K562 (cell line): ENCODE measurements at regions not wholly inside any gene's neighbourhood (a gene's known extent, or its start where the extent isn't known, plus 50 kb on each side); places are given as distances from the start of the nearest gene placed in this dataset.

Experiments
- ATAC-seq: fragments of 200-7000 bp; cut with Tn5 transposase; 3 replicates; pipeline ENCODE4 v1.9.1; 2020; ENCODE audit warnings: moderate library complexity
- BruUV-seq: library from RNA; stranded (reverse); fragments of 400-500 nt; replicated peaks from 2 replicates; lab custom pipeline; 2021; lab: Mats Ljungman, UMichigan
- CTCF ChIA-PET: fragments of 300-600 bp; formaldehyde crosslinking; extraction: SDS; loops from one replicate; lab custom pipeline; 2021; ENCODE audit warnings: low intra/inter-chr PET ratio; lab: Yijun Ruan, JAX
- POLR2A ChIA-PET: fragments of 300-600, 350-650 bp; sonication (Branson Sonifier 250); formaldehyde crosslinking; extraction: SDS; loops from one replicate; lab custom pipeline; 2021; ENCODE audit warnings: antibody characterized with exemption, inconsistent platforms; lab: Yijun Ruan, JAX
- DNase-seq, 4 experiments: peaks; one replicate each; pipeline versions ENCODE4 v3.0.0 to v3.0.0-alpha.2; 2011 to 2018; ENCODE audit warnings: low spot score in 3 of 4, mixed read lengths in 3 of 4; ENCODE audit errors: extremely low read depth in 1 of 4
- FAIRE-seq: peaks from 2 replicates; lab custom pipeline; 2011; peaks lifted over from hg19 to GRCh38; lab: Jason Lieb, UNC
- H2AFZ ChIP-seq: 2 replicates; pipeline ENCODE4 v1.6.0; 2011; ENCODE audit warnings: low read depth, low read length, control low read depth, inconsistent platforms
- H3K27ac ChIP-seq: fragments of 200-600 bp; 3 replicates; pipeline ENCODE4 v1.8.0; 2011; ENCODE audit warnings: low read depth, mild to moderate bottlenecking, control low read depth, inconsistent platforms, low read length, moderate library complexity, mixed read lengths; ENCODE audit errors: extremely low read depth
- H3K27me3 ChIP-seq, 2 experiments: fragments of 300-600 bp in 1 of 2; 2 replicates in 1 of 2; 3 replicates in 1 of 2; pipeline versions ENCODE4 v1.6.0 to v1.8.0; 2011; ENCODE audit warnings: inconsistent platforms in 2 of 2, low read length in 2 of 2, mild to moderate bottlenecking in 1 of 2, mixed read lengths in 1 of 2, moderate library complexity in 1 of 2; ENCODE audit not compliant: control insufficient read depth in 2 of 2, insufficient read depth in 2 of 2
- H3K36me3 ChIP-seq: fragments of 300-600 bp; 3 replicates; pipeline ENCODE4 v1.8.0; 2011; ENCODE audit warnings: mild to moderate bottlenecking, low read length, inconsistent platforms; ENCODE audit not compliant: control insufficient read depth, insufficient read depth
- H3K4me1 ChIP-seq, 2 experiments: fragments of 200-600 bp in 1 of 2; replicated peaks in 1 of 2; 2 replicates in 1 of 2; 3 replicates in 1 of 2; pipeline versions ENCODE4 v1.5.1 to v1.8.0; 2011; ENCODE audit warnings: inconsistent platforms in 2 of 2, low read length in 2 of 2, mild to moderate bottlenecking in 1 of 2, mixed read lengths in 1 of 2, moderate library complexity in 1 of 2; ENCODE audit not compliant: control insufficient read depth in 2 of 2, insufficient read depth in 2 of 2
- H3K4me2 ChIP-seq: 2 replicates; pipeline ENCODE4 v1.6.1; 2011; ENCODE audit warnings: low read length, control low read depth, inconsistent platforms, mixed read lengths; ENCODE audit not compliant: insufficient read depth
- H3K4me3 ChIP-seq: fragments of 200-600 bp; sonication (generic), shearing (Covaris generic); 2 replicates; pipeline ENCODE4 v1.5.1; 2016; ENCODE audit warnings: control low read depth, inconsistent platforms
- H3K79me2 ChIP-seq: fragments of 200-600 bp; 3 replicates; pipeline ENCODE4 v1.8.0; 2011; ENCODE audit warnings: low read length, inconsistent platforms; ENCODE audit not compliant: control insufficient read depth, insufficient read depth
- H3K9ac ChIP-seq, 2 experiments: 2 replicates each; pipeline versions ENCODE4 v1.6.0 to v1.6.1; 2011; ENCODE audit warnings: low read depth in 2 of 2, low read length in 2 of 2, control low read depth in 1 of 2, inconsistent platforms in 1 of 2, mild to moderate bottlenecking in 1 of 2, mixed read lengths in 1 of 2; ENCODE audit not compliant: insufficient read depth in 1 of 2
- H3K9me1 ChIP-seq: one replicate; pipeline ENCODE4 v1.6.0; 2011; ENCODE audit warnings: inconsistent platforms, mild to moderate bottlenecking, low read length, moderate library complexity; ENCODE audit not compliant: control insufficient read depth, insufficient read depth
- H3K9me3 ChIP-seq: replicated peaks from 2 replicates; pipeline ENCODE4 v1.5.1; 2011; ENCODE audit warnings: low read depth, low read length, inconsistent platforms; ENCODE audit not compliant: control insufficient read depth, insufficient read depth
- H4K20me1 ChIP-seq: replicated peaks from 2 replicates; pipeline ENCODE4 v1.6.1; 2011; ENCODE audit warnings: low read length, inconsistent platforms, mixed read lengths; ENCODE audit not compliant: control insufficient read depth, insufficient read depth
- ARID2 ChIP-seq: fragments of 450-650 bp; IDR thresholded peaks from 2 replicates; pipeline ENCODE4 v1.6.1; 2017; ENCODE audit warnings: antibody characterized with exemption, mild to moderate bottlenecking
- HIVEP1 ChIP-seq: fragments of 250-450 bp; sonication (Bioruptor Pico); IDR thresholded peaks from 2 replicates; pipeline ENCODE4 v1.4.0; 2020; ENCODE audit warnings: mild to moderate bottlenecking
- MTA2 ChIP-seq: fragments of 450-650 bp; IDR thresholded peaks from 2 replicates; pipeline ENCODE4 v1.6.1; 2016; ENCODE audit warnings: low read depth
- RHOXF2B ChIP-seq: fragments of 250-450 bp; sonication (Bioruptor Pico); conservative IDR thresholded peaks from 2 replicates; pipeline ENCODE4 v1.5.1; 2021
- SMARCE1 ChIP-seq: fragments of 450-650 bp; IDR thresholded peaks from 2 replicates; pipeline ENCODE4 v1.7.1; 2016; ENCODE audit warnings: mild to moderate bottlenecking
- STAT6 ChIP-seq: sonication (generic); formaldehyde crosslinking; IDR thresholded peaks from 2 replicates; pipeline ENCODE4 v1.8.1; 2023; ENCODE audit warnings: mild to moderate bottlenecking, missing genetic modification reagents
- TSC22D4 ChIP-seq: fragments of 450-650 bp; IDR thresholded peaks from 2 replicates; pipeline ENCODE4 v1.6.1; 2016; ENCODE audit warnings: missing genetic modification characterization, missing biosample characterization, control low read depth
- XRCC3 ChIP-seq: fragments of 450-650 bp; IDR thresholded peaks from 2 replicates; pipeline ENCODE4 v1.6.1; 2017; ENCODE audit warnings: mild to moderate bottlenecking, moderate library complexity
- ZNF165 ChIP-seq: fragments of 250-450 bp; sonication (Bioruptor Pico); IDR thresholded peaks from 2 replicates; pipeline ENCODE4 v1.4.0; 2020; ENCODE audit warnings: borderline replicate concordance
- ZNF174 ChIP-seq: fragments of 250-450 bp; sonication (Bioruptor Pico); IDR thresholded peaks from 2 replicates; pipeline ENCODE4 v1.4.0; 2020; ENCODE audit warnings: mild to moderate bottlenecking
- ZNF512 ChIP-seq: IDR thresholded peaks from 2 replicates; pipeline ENCODE4 v1.6.1; 2016; ENCODE audit warnings: missing genetic modification characterization, missing compliant biosample characterization
- WGBS: fragments of 100-300 bp; shearing (Covaris generic); methylation state at CpG from one replicate; pipeline ENCODE4 v1.1.6; 2016; ENCODE audit warnings: low coverage, mixed read lengths; ENCODE audit not compliant: insufficient coverage; ENCODE audit errors: missing lambda C conversion rate; 5-methylcytosine and 5-hydroxymethylcytosine counted together
- in situ Hi-C: fragments of 300-500 bp; cut with MboI; formaldehyde crosslinking; loops from 4 replicates; pipeline ENCODE4 v1.15.0; 2018; ENCODE audit warnings: inconsistent platforms, mixed read lengths
- intact Hi-C: fragments of 100-400 bp; cut with micrococcal nuclease; formaldehyde crosslinking; loops from 2 replicates; pipeline ENCODE4 v1.14.2; 2022

GRCh38 chr9:108584860-108585259, 270.9 kb downstream of the ACTL7B start:
- ATAC-seq: no peak

More at GRCh38 chr9:108584860-108585259, 270.9 kb downstream of the ACTL7B start:
- TF ChIP-seq XRCC3: no peak
- no peak for TF ChIP-seq MTA2
- TF ChIP-seq ZNF174 (CRISPR knock-in tag): no peak
- no peak for TF ChIP-seq RHOXF2B
- TF ChIP-seq HIVEP1 (CRISPR knock-in tag): no peak
- TF ChIP-seq ARID2: no peak
- no peak for TF ChIP-seq ZNF512 (tag)
- no peak for TF ChIP-seq SMARCE1
- no peak for TF ChIP-seq ZNF165 (CRISPR knock-in tag)
- no peak for TF ChIP-seq STAT6 (CRISPR knock-in tag)
- no peak for TF ChIP-seq TSC22D4 (tag)
- TF ChIP-seq, all 486 proteins: peak for 0
- POLR2A ChIA-PET: no interaction called here
- H3K4me2 ChIP-seq: no peak overlapping the region
- FAIRE-seq (peak; percentile 19), DNase-seq (no peak)
- no peaks in the 10 kb centered on the region for H4K20me1 ChIP-seq
- no peak overlapping the region for H3K27ac ChIP-seq
- no peaks in the 10 kb centered on the region for H3K27me3 ChIP-seq
- CTCF ChIA-PET: no interaction called here
- BruUV-seq: no TSS peak
- H3K9ac ChIP-seq: no peak overlapping the region
- no peak overlapping the region for H3K4me3 ChIP-seq
- H3K4me1 ChIP-seq: no peaks in the 10 kb centered on the region
- no peaks in the 10 kb centered on the region for H3K36me3 ChIP-seq
- in situ Hi-C loops: no loop called here
- H3K9me3 ChIP-seq: no peaks in the 10 kb centered on the region
- 5% methylated on average over 2 of the region's 2 CpGs for WGBS
- no peaks in the 10 kb centered on the region for H3K9me1 ChIP-seq
- no peak overlapping the region for H2AFZ ChIP-seq
- H3K79me2 ChIP-seq: no peaks in the 10 kb centered on the region
- intact Hi-C loops: no loop called here
